C4-2B (cell line): ENCODE measurements at regions not wholly inside any gene's neighbourhood (a gene's known extent, or its start where the extent isn't known, plus 50 kb on each side); places are given as distances from the start of the nearest gene placed in this dataset.

Experiments
- H3K27ac ChIP-seq: fragments of 450-650 bp; 2 replicates; pipeline ENCODE4 v1.5.1; 2017
- CTCF ChIP-seq: fragments of 450-650 bp; conservative IDR thresholded peaks from 2 replicates; pipeline ENCODE4 v1.5.1; 2017; ENCODE audit warnings: mild to moderate bottlenecking
- ZFX ChIP-seq: fragments of 450-650 bp; IDR thresholded peaks from 2 replicates; pipeline ENCODE4 v1.6.1; 2017

GRCh38 chr2:156675896-156676295, 239.7 kb downstream of the GPD2 start:
- no peak overlapping the region for H3K27ac ChIP-seq
- TF ChIP-seq ZFX: no peak
- TF ChIP-seq CTCF: no peak

GRCh38 chr2:156679820-156680219, 243.6 kb downstream of the GPD2 start:
- no peak overlapping the region for H3K27ac ChIP-seq
- TF ChIP-seq CTCF: no peak
- no peak for TF ChIP-seq ZFX

GRCh38 chr2:156680266-156680665, 244.1 kb downstream of the GPD2 start:
- no peak for TF ChIP-seq ZFX
- no peak for TF ChIP-seq CTCF
- no peak overlapping the region for H3K27ac ChIP-seq

GRCh38 chr2:156687126-156687525, 250.9 kb downstream of the GPD2 start:
- no peak overlapping the region for H3K27ac ChIP-seq
- no peak for TF ChIP-seq CTCF
- no peak for TF ChIP-seq ZFX

GRCh38 chr2:156687715-156688114, 251.5 kb downstream of the GPD2 start:
- no peak overlapping the region for H3K27ac ChIP-seq
- no peak for TF ChIP-seq ZFX
- no peak for TF ChIP-seq CTCF

- H3K27ac ChIP-seq: no peak overlapping the region
- no peak for TF ChIP-seq ZFX
- no peak for TF ChIP-seq CTCF
Measured at GRCh38 chr2:156689939-156690338, 253.8 kb downstream of the GPD2 start.

- no peak overlapping the region for H3K27ac ChIP-seq
- TF ChIP-seq CTCF (no peak), ZFX (no peak)
Measured at GRCh38 chr2:156691014-156691413, 254.8 kb downstream of the GPD2 start.
